HG02884 (cell line): ENCODE measurements at regions not wholly inside any gene's neighbourhood (a gene's known extent, or its start where the extent isn't known, plus 50 kb on each side); places are given as distances from the start of the nearest gene placed in this dataset.
"Not testable (repeated sequence)": the region's sequence is repeated elsewhere in the genome, so short reads cannot be mapped to it uniquely, and the experiment has no call there.

Source experiments
- ATAC-seq: cut with Tn5 transposase; IDR thresholded peaks from one replicate; pipeline ENCODE4 v1.9.1; 2021; ENCODE audit warnings: mild to moderate bottlenecking, moderate library complexity; ENCODE audit not compliant: unreplicated experiment

GRCh38 chr2:133967326-133967725 lies 286.5 kb upstream of the MGAT5 start:
- no peak for ATAC-seq

- no peak for ATAC-seq
These were observed 285.4 kb upstream of the MGAT5 start for GRCh38 chr2:133968446-133968845.

GRCh38 chr2:133970641-133971040 lies 283.2 kb upstream of the MGAT5 start:
- no peak for ATAC-seq

GRCh38 chr2:133972297-133972696 lies 281.6 kb upstream of the MGAT5 start:
- no peak for ATAC-seq

GRCh38 chr2:133972786-133973185 lies 281.1 kb upstream of the MGAT5 start:
- ATAC-seq, result no peak

- ATAC-seq, result no peak
These were observed 279.5 kb upstream of the MGAT5 start for GRCh38 chr2:133974353-133974752.

- no peak for ATAC-seq
These were observed 278.7 kb upstream of the MGAT5 start for GRCh38 chr2:133975135-133975534.

GRCh38 chr2:133975676-133976428 lies 278.0 kb upstream of the MGAT5 start:
- ATAC-seq, result no peak

GRCh38 chr2:133976659-133977058 lies 277.2 kb upstream of the MGAT5 start:
- ATAC-seq, result no peak

GRCh38 chr2:133977405-133977804 lies 276.5 kb upstream of the MGAT5 start:
- ATAC-seq, result no peak

- no peak for ATAC-seq
These were observed 271.6 kb upstream of the MGAT5 start for GRCh38 chr2:133982256-133982655.

- no peak for ATAC-seq
These were observed 268.3 kb upstream of the MGAT5 start for GRCh38 chr2:133985563-133985962.

- no peak for ATAC-seq
These were observed 267.6 kb upstream of the MGAT5 start for GRCh38 chr2:133986081-133986837.

GRCh38 chr2:133986881-133987795 lies 266.7 kb upstream of the MGAT5 start:
- ATAC-seq, result no peak

GRCh38 chr2:133988316-133988891 lies 265.5 kb upstream of the MGAT5 start:
- ATAC-seq, result no peak

- ATAC-seq, result no peak
These were observed 262.2 kb upstream of the MGAT5 start for GRCh38 chr2:133991606-133992168.

- no peak for ATAC-seq
These were observed 261.4 kb upstream of the MGAT5 start for GRCh38 chr2:133992454-133992853.

GRCh38 chr2:133993160-133993559 lies 260.7 kb upstream of the MGAT5 start:
- no peak for ATAC-seq

GRCh38 chr2:133998726-133999125 lies 255.1 kb upstream of the MGAT5 start:
- not testable (repeated sequence) for ATAC-seq

GRCh38 chr2:134002391-134002790 lies 251.5 kb upstream of the MGAT5 start:
- ATAC-seq, result no peak

GRCh38 chr2:134002921-134003320 lies 251.0 kb upstream of the MGAT5 start:
- no peak for ATAC-seq
